Loucy (cell line): ENCODE measurements at regions not wholly inside any gene's neighbourhood (a gene's known extent, or its start where the extent isn't known, plus 50 kb on each side); places are given as distances from the start of the nearest gene placed in this dataset.

Source experiments
- H2AFZ ChIP-seq: fragments of 200-600 bp; sonication (generic); 2 replicates; pipeline ENCODE4 v1.6.0; 2016; ENCODE audit warnings: antibody characterized with exemption, mild to moderate bottlenecking, low read length, moderate library complexity
- H3F3A ChIP-seq: fragments of 200-600 bp; 2 replicates; pipeline ENCODE4 v1.6.0; 2016; ENCODE audit warnings: antibody characterized with exemption, low read depth, mild to moderate bottlenecking
- H3K27me3 ChIP-seq: fragments of 200-600 bp; sonication (generic); 2 replicates; pipeline ENCODE4 v1.6.1; 2014; ENCODE audit warnings: low read length, mild to moderate bottlenecking; ENCODE audit not compliant: insufficient read depth, poor library complexity, severe bottlenecking
- H3K36me3 ChIP-seq: fragments of 200-600 bp; sonication (generic); 2 replicates; pipeline ENCODE4 v1.6.1; 2016; ENCODE audit warnings: low read length; ENCODE audit not compliant: insufficient read depth
- H3K4me1 ChIP-seq: fragments of 200-600 bp; sonication (generic); 2 replicates; pipeline ENCODE4 v1.5.1; 2014; ENCODE audit warnings: low read length, mild to moderate bottlenecking; ENCODE audit not compliant: insufficient read depth, poor library complexity, severe bottlenecking
- H3K4me2 ChIP-seq: fragments of 200-600 bp; sonication (generic); 2 replicates; pipeline ENCODE4 v1.6.0; 2014; ENCODE audit warnings: antibody characterized with exemption, low read length, low read depth, mild to moderate bottlenecking; ENCODE audit not compliant: poor library complexity, severe bottlenecking
- H3K4me3 ChIP-seq: fragments of 200-600 bp; sonication (generic); 2 replicates; pipeline ENCODE4 v1.5.1; 2014; ENCODE audit warnings: low read length, mild to moderate bottlenecking, mixed read lengths; ENCODE audit not compliant: poor library complexity, severe bottlenecking
- H3K79me2 ChIP-seq: fragments of 200-600 bp; sonication (generic); 2 replicates; pipeline ENCODE4 v1.6.1; 2014; ENCODE audit warnings: low read length; ENCODE audit not compliant: insufficient read depth
- H3K9ac ChIP-seq: fragments of 200-600 bp; sonication (generic); 2 replicates; pipeline ENCODE4 v1.6.0; 2014; ENCODE audit warnings: mild to moderate bottlenecking, low read depth, low read length, moderate library complexity; ENCODE audit not compliant: poor library complexity, severe bottlenecking
- H3K9me2 ChIP-seq: fragments of 200-600 bp; sonication (generic); replicated peaks from 2 replicates; pipeline ENCODE4 v1.6.1; 2016; ENCODE audit warnings: low read depth, low read length, mixed read lengths
- H3K9me3 ChIP-seq: fragments of 200-600 bp; sonication (generic); 2 replicates; pipeline ENCODE4 v1.6.1; 2014; ENCODE audit warnings: mild to moderate bottlenecking, antibody characterized with exemption, low read length, low read depth; ENCODE audit not compliant: insufficient read depth
- H4K20me1 ChIP-seq: fragments of 200-600 bp; sonication (generic); 2 replicates; pipeline ENCODE4 v1.6.0; 2014; ENCODE audit warnings: antibody characterized with exemption, low read length, mild to moderate bottlenecking; ENCODE audit not compliant: insufficient read depth, poor library complexity, severe bottlenecking
- EZH2phosphoT487 ChIP-seq: fragments of 200-600 bp; IDR thresholded peaks from 2 replicates; pipeline ENCODE4 v1.6.1; 2018; ENCODE audit warnings: antibody characterized with exemption, mild to moderate bottlenecking, moderate library complexity, borderline replicate concordance
- TF ChIP-seq, protein P1 (sequence below): fragments of 200-600 bp; sonication (generic); conservative IDR thresholded peaks from 2 replicates; pipeline ENCODE4 v1.5.1; 2014; ENCODE audit warnings: mild to moderate bottlenecking, antibody characterized with exemption, low read length

DNA sequence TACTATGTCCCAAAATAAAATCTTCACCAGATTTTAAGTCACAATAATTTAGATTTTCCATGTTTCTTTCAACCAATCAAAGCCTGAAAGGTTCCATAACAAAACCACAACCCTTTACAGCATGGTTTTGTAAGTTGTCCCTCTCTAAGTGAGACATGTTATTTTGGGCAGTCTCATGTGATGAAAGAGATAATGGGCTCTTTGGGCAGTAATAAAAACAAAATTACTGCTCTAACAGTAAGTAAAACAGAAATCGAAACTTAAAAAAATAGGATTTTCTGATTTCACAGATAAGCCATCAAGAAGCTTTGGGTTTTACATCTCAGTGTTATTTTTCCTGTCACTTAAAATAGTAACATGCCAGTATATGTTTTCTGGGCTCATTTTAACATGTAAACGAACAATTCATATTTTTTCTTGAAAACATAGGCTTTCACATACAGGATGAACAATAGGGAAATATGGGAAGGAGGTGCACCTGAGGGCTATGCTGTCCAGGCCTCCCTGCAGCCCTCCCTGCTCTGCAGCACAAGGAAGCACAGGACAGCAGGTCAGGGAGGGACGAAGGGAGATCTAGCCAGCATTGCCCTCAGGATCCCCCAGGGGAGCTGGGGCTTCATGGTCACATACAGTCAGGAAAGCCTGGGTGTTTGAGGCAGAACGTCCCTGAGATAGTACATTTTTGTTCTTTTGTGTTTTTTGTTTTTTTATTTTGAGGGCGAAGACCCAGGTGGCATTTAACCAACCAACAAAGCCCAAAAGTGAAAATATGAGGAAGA is 157.4 kb downstream of the SHOX2 start:
- H2AFZ ChIP-seq: no peak overlapping the region
- no peak overlapping the region for H3K4me3 ChIP-seq
- H3K27me3 ChIP-seq: no peaks in the 10 kb centered on the region
- no peaks in the 10 kb centered on the region for H3K36me3 ChIP-seq
- H3K4me1 ChIP-seq: no peaks in the 10 kb centered on the region
- H3K9me3 ChIP-seq: no peaks in the 10 kb centered on the region
- H3K4me2 ChIP-seq: no peak overlapping the region
- H4K20me1 ChIP-seq: no peaks in the 10 kb centered on the region
- H3K9ac ChIP-seq: no peak overlapping the region
- TF ChIP-seq EZH2phosphoT487: no peak
- TF ChIP-seq, protein P1, sequence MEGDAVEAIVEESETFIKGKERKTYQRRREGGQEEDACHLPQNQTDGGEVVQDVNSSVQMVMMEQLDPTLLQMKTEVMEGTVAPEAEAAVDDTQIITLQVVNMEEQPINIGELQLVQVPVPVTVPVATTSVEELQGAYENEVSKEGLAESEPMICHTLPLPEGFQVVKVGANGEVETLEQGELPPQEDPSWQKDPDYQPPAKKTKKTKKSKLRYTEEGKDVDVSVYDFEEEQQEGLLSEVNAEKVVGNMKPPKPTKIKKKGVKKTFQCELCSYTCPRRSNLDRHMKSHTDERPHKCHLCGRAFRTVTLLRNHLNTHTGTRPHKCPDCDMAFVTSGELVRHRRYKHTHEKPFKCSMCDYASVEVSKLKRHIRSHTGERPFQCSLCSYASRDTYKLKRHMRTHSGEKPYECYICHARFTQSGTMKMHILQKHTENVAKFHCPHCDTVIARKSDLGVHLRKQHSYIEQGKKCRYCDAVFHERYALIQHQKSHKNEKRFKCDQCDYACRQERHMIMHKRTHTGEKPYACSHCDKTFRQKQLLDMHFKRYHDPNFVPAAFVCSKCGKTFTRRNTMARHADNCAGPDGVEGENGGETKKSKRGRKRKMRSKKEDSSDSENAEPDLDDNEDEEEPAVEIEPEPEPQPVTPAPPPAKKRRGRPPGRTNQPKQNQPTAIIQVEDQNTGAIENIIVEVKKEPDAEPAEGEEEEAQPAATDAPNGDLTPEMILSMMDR: no peak
- H3K9me2 ChIP-seq: no peaks in the 10 kb centered on the region
- no peaks in the 10 kb centered on the region for H3K79me2 ChIP-seq
- no peaks in the 10 kb centered on the region for H3F3A ChIP-seq

DNA sequence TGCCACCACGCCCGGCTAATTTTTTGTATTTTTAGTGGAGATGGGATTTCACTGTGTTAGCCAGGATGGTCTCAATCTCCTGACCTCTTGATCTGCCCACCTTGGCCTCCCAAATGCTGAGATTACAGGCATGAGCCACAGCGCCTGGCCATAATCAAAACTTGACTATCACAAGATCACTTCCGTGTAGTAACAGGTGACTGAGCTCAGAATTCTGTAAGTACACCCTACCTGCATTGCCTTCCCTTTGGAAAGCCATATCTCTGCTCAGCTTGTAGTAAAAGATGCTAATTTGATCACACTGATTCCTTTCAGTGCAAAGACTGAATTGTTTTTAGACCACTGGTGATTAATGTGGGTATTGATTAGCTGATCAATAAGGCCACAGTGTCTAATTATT is 167.1 kb downstream of the SHOX2 start:
- H3K4me3 ChIP-seq: no peak overlapping the region
- H3K79me2 ChIP-seq: no peaks in the 10 kb centered on the region

DNA sequence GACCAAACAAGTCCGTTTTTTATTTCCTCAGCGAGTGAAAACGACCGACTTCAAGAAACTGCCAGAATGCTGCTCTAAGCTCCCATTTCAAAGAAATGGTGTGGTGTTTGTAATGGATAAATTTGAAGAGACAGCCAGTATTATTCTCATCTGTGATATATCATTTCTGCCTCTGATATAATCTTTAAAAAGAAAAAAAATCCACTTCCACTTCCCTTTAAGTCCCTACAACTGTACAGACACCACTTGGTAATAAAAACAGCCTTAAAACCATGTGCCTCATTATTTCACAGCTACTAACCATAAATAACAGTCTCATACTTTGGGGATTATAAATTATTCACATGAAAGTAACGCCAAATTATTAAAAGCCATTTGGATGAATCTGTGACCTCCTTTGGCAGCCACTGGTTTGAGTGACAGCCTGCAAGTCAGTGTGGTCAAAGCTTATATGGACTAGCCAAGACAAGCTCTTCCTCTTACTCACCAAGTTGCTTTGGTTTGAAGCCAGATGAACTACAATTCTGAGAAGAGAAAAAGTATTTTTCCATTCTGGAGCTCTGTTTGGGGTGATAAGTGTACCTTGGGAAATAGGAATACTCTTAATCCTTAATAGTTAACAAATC is 168.0 kb downstream of the SHOX2 start:
- no peak for TF ChIP-seq EZH2phosphoT487
- TF ChIP-seq, protein P1: no peak
- Histone ChIP-seq H3K79me2 (no peaks in the 10 kb centered on the region), H3K9me2 (no peaks in the 10 kb centered on the region), H3F3A (no peaks in the 10 kb centered on the region), H3K36me3 (no peaks in the 10 kb centered on the region), H3K9ac (no peak overlapping the region), H3K9me3 (no peaks in the 10 kb centered on the region), H3K4me2 (no peak overlapping the region), H3K27me3 (no peaks in the 10 kb centered on the region), H4K20me1 (no peaks in the 10 kb centered on the region), H3K4me3 (no peak overlapping the region), H2AFZ (no peak overlapping the region), H3K4me1 (no peaks in the 10 kb centered on the region)

More for the DNA sequence above, 167.1 kb downstream of the SHOX2 start:
- Histone ChIP-seq H3K9me2 (no peaks in the 10 kb centered on the region), H2AFZ (no peak overlapping the region), H3F3A (no peaks in the 10 kb centered on the region), H3K27me3 (no peaks in the 10 kb centered on the region), H3K9ac (no peak overlapping the region), H3K4me1 (no peaks in the 10 kb centered on the region), H3K4me2 (no peak overlapping the region), H4K20me1 (no peaks in the 10 kb centered on the region), H3K9me3 (no peaks in the 10 kb centered on the region), H3K36me3 (no peaks in the 10 kb centered on the region)
- TF ChIP-seq, protein P1: no peak
- no peak for TF ChIP-seq EZH2phosphoT487
